Left lung (tissue), 4 donors: ENCODE measurements at regions not wholly inside any gene's neighbourhood (a gene's known extent, or its start where the extent isn't known, plus 50 kb on each side); places are given as distances from the start of the nearest gene placed in this dataset.
A peak's percentile ranks its signal among the peaks of the same experiment; 100 is the strongest.

Experiments
- ATAC-seq: fragments of 200-7000 bp; cut with Tn5 transposase; one replicate; pipeline ENCODE4 v1.9.1; 2020; ENCODE audit warnings: moderate library complexity
- DNase-seq, 4 donors: peaks; one replicate each; pipeline ENCODE4 v3.0.0-alpha.2; 2013 to 2020
- H3K27ac ChIP-seq, 2 donors: fragments of 200-600 bp; sonication (generic) in 1 of 2; one replicate each; pipeline versions ENCODE4 v1.5.0 to v1.8.0; 2020 to 2021
- H3K27me3 ChIP-seq, 2 donors: fragments of 200-600 bp; sonication (generic) in 1 of 2; one replicate each; pipeline versions ENCODE4 v1.5.0 to v1.8.0; 2020 to 2021
- H3K36me3 ChIP-seq, 2 donors: fragments of 200-600 bp; sonication (generic) in 1 of 2; one replicate each; pipeline versions ENCODE4 v1.5.0 to v1.8.0; 2020 to 2021
- H3K4me1 ChIP-seq, 2 donors: fragments of 200-600 bp; one replicate each; pipeline ENCODE4 v1.8.0; 2021
- H3K4me3 ChIP-seq, 2 donors: fragments of 200-600 bp; sonication (generic) in 1 of 2; one replicate each; pipeline versions ENCODE4 v1.5.0 to v1.8.0; 2020 to 2021; ENCODE audit warnings: mild to moderate bottlenecking in 1 of 2
- H3K9me3 ChIP-seq, 2 donors: fragments of 200-600 bp; sonication (generic) in 1 of 2; one replicate each; pipeline versions ENCODE4 v1.5.0 to v1.8.0; 2020 to 2021
- CTCF ChIP-seq, 2 donors: fragments of 200-600 bp; sonication (generic) in 1 of 2; IDR thresholded peaks; one replicate each; pipeline versions ENCODE4 v1.5.0 to v1.8.0; 2021; ENCODE audit warnings: antibody characterized with exemption in 2 of 2
- intact Hi-C, 2 donors: fragments of 100-400 bp; cut with DNase I; formaldehyde crosslinking; loops; one replicate each; pipeline versions ENCODE4 v1.11.2 to v1.14.2; 2022
- donor health status: DM: no; HTN: yes; CAD: no.
- donor health status: DM: no; HTN: no; CAD: no.

- intact Hi-C loops: no loop called here
- no peak overlapping the region for H3K27ac ChIP-seq
Measured at GRCh38 chr12:103207936-103208335, 250.5 kb downstream of the ASCL1 start.

GRCh38 chr12:103241184-103241583, 254.6 kb downstream of the C12orf42 start:
- intact Hi-C loops: no loop called here
- H3K27ac ChIP-seq: no peak overlapping the region
- peaks cover 0 to 2% of the 10 kb centered on the region in 2 donors for H3K9me3 ChIP-seq
- H3K4me1 ChIP-seq: no peaks in the 10 kb centered on the region
- H3K27me3 ChIP-seq: no peaks in the 10 kb centered on the region
- DNase-seq (peak in 2 of 4 donors; percentile 30 to 49), ATAC-seq (peak; percentile 90)
- no peak overlapping the region for H3K4me3 ChIP-seq
- no peaks in the 10 kb centered on the region for H3K36me3 ChIP-seq
- TF ChIP-seq CTCF (IDR thresholded peaks at IDR 0.05): no peak

More at GRCh38 chr12:103207936-103208335, 250.5 kb downstream of the ASCL1 start:
- ATAC-seq (no peak), DNase-seq (no peak)
- no peaks in the 10 kb centered on the region for H3K27me3 ChIP-seq
- H3K4me1 ChIP-seq: no peaks in the 10 kb centered on the region
- no peaks in the 10 kb centered on the region for H3K36me3 ChIP-seq
- peaks cover 0 to 5% of the 10 kb centered on the region in 2 donors for H3K9me3 ChIP-seq
- TF ChIP-seq CTCF (IDR thresholded peaks at IDR 0.05): no peak
- H3K4me3 ChIP-seq: no peak overlapping the region

- H3K36me3 ChIP-seq: no peaks in the 10 kb centered on the region
- H3K27ac ChIP-seq: no peak overlapping the region
- no peak overlapping the region for H3K4me3 ChIP-seq
- no peak for ATAC-seq
- no peaks in the 10 kb centered on the region for H3K4me1 ChIP-seq
- no peak for TF ChIP-seq CTCF (IDR thresholded peaks at IDR 0.05)
- H3K9me3 ChIP-seq: no peaks in the 10 kb centered on the region
- no peaks in the 10 kb centered on the region for H3K27me3 ChIP-seq
- DNase-seq: no peak
- intact Hi-C loops: no loop called here
Measured at GRCh38 chr12:103244596-103244995, 251.2 kb downstream of the C12orf42 start.

- ATAC-seq (no peak), DNase-seq (no peak)
- H3K4me1 ChIP-seq: no peaks in the 10 kb centered on the region
- intact Hi-C loops: no loop called here
- peaks cover 0 to 4% of the 10 kb centered on the region in 2 donors for H3K9me3 ChIP-seq
- TF ChIP-seq CTCF (IDR thresholded peaks at IDR 0.05): no peak
- H3K27me3 ChIP-seq: no peaks in the 10 kb centered on the region
- no peak overlapping the region for H3K27ac ChIP-seq
- H3K4me3 ChIP-seq: no peak overlapping the region
- no peaks in the 10 kb centered on the region for H3K36me3 ChIP-seq
Measured at GRCh38 chr12:103247531-103247930, 248.2 kb downstream of the C12orf42 start.

GRCh38 chr12:103249607-103250006, 246.2 kb downstream of the C12orf42 start:
- Histone ChIP-seq H3K27ac (no peak overlapping the region), H3K4me1 (no peaks in the 10 kb centered on the region), H3K27me3 (no peaks in the 10 kb centered on the region), H3K36me3 (no peaks in the 10 kb centered on the region), H3K9me3 (peaks cover 0 to 4% of the 10 kb centered on the region in 2 donors), H3K4me3 (no peak overlapping the region)
- intact Hi-C loops: no loop called here
- ATAC-seq: peak; percentile 58
- TF ChIP-seq CTCF (IDR thresholded peaks at IDR 0.05): no peak
- peak in 1 of 4 donors; percentile 16 for DNase-seq
